GM19452 (cell line): ENCODE measurements at regions not wholly inside any gene's neighbourhood (a gene's known extent, or its start where the extent isn't known, plus 50 kb on each side); places are given as distances from the start of the nearest gene placed in this dataset.

ENCODE experiments used
- ATAC-seq: cut with Tn5 transposase; IDR thresholded peaks from one replicate; pipeline ENCODE4 v1.9.1; 2021; ENCODE audit not compliant: unreplicated experiment

DNA sequence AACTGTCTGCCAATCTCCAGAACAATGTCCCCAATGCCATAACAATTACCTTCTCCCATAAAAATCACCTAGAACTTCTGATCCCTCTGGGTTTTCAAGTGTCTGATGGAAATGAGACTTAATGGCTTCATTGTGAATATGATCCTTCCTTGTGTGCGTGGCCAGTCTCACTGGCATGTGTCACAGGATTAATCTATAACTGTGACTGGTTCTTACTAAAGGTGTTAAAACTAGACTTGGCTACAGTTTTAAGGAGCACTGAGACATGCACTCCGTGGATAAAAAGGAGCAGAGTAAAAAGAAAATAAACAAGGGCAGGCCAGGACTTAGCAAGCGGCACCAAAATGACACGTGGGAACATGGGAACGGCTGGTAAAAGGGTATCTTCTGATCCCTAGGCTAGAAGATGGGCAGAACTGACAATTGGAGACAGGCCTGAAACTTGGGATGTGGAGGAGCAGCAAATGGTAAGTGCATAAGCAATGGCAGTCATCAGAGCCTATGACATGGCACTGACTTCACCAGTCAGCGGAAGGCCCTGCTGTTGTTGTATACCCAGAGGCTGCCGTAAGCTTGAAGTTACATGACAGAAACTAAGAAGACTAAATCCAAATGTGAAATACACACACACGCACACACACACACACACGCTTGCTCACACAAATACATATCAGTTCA is 256.6 kb upstream of the NOCT start:
- no peak for ATAC-seq

DNA sequence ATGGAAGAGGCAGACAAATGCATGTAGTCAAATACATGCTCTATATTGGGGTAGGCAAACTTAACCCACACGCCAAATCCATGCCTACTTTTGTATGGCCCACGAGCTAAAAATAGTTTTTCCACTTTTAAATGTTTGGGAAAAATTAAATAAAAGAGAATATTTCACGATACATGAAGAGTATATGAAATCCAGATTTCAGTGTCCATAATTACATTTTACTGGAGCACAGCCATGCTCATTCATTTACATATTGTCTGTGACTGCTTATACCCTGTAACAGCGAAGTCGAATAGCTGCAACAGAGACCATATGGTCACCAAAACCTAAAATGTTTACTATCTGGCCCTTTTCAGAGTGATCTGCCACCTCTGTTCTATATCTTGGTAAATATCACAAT is 257.4 kb upstream of the NOCT start:
- no peak for ATAC-seq

DNA sequence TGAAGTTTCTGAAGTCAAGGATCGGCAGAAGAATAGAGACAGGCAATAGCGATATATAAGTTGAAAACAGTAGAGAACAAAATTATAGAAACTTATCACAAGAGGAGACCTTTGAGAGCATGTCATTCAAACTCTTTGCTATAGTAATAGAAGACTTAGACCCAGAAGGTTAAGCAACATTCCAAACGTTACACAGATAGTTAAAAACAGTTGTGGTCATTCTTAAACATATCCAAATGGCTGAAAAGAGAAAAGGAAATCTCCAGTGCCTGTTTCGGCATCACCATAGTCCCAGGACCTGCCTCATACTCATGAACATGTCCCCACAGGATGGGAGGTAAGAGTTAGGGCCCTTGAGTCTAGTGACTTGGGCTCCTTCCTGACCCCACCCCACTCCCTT is 258.1 kb upstream of the NOCT start:
- no peak for ATAC-seq

DNA sequence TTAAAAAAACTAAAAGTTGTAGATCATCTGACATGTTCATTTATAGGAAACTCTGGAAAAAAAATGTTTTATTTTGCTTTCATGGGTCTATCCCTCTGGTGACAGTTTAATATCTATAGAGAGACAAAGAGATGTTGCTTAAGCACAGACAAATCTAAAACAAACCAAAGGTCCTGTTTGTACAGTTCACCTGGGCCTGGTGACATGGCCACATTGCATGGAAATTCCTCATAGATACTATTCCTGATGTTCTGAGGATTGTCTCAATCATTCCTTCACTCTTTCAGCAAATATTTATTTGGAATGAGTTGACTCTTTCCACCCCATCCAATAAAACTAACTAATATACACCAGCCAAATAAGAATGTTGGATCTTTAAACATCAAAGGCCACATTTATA is 259.1 kb upstream of the NOCT start:
- no peak for ATAC-seq

DNA sequence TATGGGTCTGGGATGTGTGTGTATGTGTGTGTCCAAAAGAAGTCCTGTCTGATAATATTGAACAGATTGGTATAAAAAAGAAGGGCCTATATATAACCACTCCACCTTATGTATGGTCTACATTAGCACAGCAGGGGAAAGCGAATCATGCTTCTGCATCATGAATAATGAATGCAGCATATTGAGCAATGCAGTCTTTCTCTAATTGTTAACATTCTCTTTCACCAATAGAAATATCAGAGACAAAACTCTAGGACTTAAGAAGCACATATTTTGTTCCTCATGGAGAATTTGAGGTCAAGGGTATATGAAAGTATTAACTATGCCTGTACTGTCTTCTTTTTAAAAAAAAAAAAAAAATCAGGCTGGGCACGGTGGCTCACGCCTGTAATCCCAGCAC is 264.3 kb upstream of the NOCT start:
- ATAC-seq, result no peak

DNA sequence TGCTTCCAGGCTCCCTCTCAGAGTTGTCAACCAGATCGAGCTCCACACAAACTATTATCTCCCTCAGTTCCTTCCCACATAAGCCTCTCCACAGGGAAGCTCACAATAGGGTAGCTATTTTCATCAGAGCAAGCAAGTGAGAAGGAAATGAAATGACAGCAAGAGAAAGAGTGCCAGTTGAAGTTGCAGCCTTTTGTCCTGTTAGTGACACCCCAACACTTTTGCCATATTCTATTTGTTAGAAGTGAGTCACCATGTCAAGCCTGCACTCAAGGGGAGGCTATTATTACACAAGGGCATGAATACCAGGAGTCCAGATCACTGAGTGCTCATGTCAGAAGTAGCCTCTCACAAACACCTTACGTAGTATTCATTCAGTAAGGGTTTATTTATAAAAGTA is 266.3 kb upstream of the NOCT start:
- ATAC-seq, result no peak

DNA sequence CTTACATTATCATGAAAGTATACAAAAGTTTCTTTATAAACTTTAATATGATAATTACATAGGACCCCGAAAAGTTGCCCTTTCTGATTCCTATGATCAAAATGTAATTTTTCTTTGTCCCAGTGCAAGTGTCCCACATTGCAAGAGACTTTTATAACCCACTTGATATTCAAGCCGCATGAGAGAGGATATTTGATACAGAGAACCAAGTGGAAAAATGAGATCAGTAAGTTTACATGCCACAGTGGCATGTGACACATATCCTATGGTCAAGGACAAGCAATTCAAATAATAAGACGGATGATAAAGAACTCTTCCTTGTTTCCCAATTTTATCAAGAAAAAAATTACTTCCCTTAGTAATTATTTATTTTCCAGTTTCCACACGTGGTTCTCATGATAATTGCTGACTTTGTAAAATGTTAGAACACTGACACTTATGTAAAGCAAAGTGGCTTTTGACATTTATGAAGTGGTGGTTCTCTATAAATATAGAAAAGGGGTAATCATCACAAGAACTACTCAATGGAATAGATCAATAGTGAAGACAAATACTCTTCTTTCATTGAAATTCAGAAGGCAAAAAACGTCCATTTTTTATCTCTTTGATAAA is 273.7 kb upstream of the NOCT start:
- ATAC-seq, result no peak

DNA sequence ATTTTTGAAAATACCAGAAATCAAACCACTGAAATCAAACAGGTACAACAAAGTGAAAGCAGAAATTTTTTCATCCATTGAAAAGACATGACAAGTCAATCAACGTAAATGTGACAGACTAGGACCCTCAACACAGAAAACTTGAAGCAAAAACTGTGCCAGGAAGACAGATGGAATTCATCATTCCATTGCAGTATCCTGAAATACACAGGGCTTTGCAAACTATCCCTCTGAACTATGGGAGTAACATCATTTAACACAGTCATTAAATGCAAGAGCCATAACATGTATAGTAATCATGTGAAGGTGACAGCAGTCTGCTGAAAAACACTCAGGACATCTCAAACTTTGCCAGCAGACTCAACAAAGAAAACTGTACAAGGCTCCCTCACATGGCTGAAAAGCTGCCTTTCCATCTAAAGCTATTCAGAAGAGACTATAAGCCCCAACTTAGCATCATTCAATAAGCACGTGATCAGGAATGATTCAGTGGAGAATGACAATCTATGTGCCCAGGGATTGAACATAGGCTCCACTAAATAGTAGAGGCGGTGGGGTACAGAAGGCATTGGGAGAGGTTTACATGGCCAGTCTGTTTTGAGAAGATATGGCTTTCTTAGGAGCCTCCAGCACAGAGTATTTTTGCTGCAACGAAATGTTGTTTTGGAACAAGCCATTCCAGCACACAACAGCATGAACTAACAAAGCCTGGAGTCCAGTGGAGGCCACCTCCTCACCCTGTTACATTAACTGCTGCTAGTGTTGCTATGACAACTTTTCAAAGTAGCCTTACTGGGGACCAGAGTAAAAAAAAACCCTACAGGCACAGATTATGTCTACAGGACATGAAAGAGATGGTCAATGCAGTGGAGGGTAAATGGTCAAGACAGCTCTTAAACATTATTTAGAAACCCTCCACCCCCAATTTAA is 274.5 kb upstream of the NOCT start:
- no peak for ATAC-seq

DNA sequence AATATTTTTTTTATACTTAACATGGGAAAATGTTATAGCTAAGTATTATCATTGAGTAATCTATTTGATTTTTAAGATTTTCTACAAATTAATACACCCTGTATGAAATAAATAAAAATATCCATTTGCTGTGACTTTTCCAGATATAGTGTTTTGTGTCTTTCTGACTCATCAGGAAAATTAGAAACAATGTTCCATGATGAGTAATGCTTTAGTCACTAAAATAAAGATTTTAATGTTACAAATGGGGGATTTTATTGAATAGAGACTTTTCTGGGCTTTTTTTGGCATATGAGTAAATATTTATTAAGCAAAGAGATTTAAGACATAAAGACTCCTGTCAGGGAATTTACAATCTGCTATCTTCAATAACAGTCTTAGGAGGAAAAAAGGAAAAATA is 279.2 kb upstream of the NOCT start:
- no peak for ATAC-seq

DNA sequence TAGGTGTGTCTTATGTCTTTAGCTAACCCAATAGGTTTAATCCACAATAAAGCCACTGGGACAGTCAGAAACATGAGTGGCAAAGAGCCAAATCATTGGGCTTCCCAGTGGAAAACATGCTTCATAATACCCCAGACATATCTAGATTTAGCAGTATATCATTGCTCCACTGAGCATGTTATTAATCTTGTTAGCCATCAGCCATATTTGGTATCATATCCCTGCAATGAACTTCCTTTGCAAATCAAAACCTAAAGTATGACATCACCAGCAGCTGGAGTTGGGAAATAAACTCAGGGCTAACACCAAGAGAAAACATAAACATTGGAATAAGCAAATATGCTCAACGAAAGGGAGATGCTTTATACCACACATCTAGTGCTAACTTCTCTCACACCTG is 280.8 kb upstream of the NOCT start:
- ATAC-seq, result no peak

DNA sequence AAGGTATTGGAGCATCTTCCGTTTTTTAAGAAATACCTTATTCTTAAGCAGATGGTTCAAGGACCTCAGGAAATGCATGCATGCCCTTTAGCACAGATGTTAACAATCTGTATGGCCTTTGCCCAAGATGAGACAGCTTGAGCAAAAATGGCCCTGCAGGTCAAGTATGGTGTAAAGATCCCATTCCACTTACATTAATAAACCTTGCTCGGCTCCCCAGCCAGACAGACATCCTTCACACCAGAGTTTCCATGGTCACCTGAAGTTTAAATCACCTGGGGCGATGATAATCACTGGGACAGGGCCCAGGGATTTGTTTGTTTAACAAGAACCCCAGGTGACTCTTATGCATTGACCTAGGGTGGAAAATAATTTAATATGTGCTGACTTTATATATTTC is 287.0 kb upstream of the NOCT start:
- no peak for ATAC-seq

DNA sequence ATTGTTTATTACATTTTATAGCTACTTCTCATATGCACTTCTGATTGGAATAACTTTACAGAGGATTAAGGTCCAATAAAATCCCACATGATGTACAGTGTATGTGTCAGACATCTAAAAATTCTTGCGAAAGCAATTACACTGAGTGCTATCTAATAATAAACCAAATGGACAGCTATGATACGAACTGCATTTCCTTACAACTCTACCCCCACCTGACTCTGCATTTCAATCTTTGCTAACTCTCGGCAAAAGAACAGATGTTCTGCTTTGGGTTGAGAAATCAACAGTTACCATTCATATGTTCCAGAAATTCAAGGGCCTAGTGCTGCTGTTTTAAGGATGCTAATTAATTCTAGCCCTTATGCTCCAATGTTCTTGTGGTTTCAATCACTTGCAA is 287.9 kb upstream of the NOCT start:
- ATAC-seq, result no peak

DNA sequence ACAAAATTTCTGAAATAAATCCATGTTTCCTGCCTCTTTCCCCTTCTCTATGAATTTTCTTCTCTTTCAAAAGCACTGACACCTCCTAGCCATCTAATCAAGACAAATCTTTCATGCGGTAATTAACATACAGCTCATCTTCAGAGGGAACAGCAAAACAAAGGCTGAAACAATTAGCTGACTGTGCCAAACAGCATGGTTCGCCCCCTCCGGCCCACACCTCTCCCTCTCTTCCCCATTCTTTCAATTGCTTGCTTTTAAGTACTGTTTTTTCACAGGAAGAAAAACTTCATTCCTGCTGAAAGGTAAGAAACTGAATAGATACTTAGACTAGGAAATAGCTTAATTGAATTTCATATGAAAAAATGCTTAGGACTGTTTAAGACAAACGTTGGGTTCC is 291.1 kb upstream of the NOCT start:
- ATAC-seq, result no peak

DNA sequence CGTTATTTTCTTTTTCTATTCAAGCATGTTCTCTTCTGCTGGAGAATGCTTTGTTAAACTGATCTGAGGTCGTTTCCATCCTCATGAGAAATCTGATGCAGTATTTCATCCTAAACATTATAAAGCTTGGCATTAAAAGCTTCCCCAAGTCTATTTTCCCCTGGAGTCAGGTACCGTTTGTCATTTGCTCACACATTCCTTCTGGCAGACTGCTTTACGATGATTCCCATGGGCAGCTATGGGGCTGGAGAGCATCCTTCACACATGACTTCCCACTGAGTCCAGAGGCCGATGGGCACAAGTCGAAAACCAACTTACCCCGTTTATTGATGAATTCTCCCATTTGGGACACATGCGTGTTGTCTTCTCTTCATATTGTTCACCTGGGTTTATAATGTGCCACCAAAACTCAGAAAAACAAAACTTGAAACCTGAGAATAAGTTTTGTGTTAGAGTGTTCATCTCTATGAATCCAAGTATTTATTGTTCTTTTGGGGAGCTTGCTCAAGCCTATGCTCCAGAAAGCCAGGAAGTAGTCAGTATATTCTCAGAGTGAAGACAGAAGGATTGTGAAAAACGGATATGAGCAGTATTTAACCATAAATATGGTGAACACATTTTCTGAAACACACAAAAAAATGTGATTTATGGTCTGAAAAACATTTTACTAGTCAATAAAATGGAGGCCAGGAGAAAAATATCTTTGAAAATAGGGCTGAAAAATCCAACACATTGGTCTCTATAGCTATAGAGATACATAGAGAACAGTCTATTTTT is 298.8 kb upstream of the NOCT start:
- no peak for ATAC-seq

DNA sequence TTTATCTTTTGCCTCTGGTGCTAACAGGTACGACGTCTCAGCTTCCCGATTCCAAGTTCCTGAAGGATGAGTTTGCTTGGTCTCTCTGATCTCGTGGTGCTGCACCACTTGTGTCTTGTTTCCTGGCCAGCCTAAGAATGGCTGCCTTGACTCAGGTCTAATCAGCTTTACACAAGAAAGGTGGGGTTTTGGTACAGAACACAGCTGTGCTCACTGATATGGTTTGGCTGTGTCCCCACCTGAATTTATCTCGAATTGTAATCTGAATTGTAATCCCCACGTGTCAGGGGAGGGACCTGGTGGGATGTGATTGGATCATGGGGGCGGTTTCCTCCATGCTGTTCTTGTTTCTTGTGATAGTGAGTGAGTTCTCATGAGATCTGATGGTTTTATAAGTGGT is 305.3 kb upstream of the NOCT start:
- ATAC-seq, result no peak

DNA sequence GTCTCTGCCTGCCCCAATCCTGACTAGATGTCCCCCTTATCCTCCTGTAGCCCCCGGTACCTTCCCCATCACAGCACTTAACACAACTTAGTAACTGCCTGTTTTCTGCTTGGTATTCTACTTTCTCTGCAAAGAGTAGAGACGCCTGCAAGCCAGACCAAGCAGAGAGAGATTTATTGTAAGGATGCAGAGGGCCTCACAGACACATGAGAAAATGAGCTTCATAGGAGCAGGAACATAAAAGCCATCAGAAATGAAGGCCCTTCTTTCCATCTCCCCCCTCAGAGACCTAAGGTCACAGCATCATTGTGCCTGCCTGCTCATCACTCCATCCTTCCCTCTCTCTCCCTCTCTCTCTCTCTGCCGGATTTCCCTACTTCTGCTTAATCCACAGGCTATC is 305.7 kb upstream of the NOCT start:
- ATAC-seq, result no peak

DNA sequence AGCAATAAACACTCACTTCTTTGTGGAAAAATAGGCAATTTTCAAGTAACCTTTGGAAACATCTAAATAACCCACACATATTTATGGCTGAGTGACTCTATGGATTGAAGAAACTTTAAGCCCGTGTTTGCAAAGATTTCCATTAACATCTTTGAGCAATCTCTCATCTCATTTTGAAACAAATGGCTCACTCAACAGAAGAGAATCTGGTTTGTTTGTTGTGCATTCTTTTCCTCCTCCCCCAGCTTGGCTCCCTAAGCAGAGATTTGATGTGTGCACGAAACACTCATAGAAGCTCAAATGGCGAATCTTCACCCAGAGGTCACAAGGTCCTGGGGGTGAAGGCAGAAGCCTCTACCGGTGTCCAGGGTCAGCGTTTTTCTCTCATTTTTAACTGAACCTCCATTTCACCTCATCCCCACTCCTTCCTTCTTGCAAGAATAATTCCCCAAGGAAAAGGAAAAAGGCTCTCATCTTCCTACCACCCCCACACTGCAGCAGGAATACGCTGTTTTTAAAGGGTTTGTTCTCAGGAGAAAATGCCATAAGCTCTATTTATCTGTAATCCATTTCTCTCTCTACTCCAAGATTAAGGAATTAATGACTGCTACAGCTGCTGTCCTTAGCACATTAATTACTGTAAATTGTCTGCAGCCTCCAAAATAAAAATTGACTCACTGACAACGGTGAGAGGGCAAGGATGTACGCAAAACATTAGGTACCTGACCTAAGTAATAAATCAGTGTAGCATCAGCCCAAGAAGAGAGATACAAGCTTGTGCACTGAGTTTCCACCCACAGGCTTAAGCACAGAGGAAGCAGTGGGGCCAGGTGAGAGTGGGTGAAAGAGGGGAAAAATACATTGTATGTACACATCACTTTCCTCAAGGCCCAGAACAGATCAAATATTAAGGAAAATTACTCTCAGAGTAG is 307.6 kb upstream of the NOCT start:
- no peak for ATAC-seq

DNA sequence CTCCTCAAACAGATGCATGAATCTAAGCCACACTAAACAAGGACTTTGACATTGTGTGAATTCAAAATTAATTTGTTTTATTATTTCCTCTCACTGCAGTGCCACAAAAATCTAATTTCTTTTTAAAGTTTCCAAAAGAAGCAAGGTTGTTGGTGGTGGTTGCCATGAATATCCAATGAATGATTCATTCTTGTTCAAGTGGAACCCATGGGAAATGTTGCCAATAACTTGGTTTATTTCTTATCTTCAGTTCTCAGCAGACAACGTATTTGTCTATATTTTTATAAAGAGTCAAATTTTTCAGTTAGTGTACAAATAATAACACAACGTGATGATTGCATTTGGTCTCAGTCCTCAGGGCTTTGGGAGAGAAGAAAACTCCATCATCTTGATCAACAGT is 309.4 kb upstream of the NOCT start:
- no peak for ATAC-seq

DNA sequence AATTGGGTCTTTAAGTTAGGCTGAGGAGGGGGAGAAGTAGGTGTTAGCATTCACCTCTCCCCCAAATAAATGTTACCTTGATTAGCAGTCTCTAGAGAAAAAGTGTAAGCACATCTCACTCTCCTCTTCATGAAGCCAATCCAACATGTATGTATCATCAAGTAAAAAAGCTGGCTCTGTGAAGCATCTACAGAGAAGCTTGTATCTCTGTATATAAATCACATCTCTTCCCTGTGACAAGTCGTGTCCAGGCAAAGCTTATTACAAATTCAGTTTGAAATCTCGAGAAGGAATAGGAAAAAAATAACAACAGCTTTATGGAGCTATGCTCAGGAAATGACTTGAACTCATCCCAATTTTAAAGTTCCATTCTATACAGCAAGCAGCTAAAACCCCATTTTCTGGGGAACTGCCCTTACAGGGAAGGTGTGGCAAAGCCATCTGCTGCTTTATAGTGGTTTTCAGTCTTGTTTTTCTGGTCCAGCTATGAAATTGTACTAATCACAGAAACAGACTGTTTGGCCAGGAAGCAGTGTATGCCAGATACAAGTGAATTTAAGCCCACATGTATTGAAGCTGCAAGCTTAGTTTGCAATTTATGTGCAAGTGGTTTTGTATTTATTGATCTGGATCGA is 313.3 kb upstream of the NOCT start:
- ATAC-seq, result no peak

DNA sequence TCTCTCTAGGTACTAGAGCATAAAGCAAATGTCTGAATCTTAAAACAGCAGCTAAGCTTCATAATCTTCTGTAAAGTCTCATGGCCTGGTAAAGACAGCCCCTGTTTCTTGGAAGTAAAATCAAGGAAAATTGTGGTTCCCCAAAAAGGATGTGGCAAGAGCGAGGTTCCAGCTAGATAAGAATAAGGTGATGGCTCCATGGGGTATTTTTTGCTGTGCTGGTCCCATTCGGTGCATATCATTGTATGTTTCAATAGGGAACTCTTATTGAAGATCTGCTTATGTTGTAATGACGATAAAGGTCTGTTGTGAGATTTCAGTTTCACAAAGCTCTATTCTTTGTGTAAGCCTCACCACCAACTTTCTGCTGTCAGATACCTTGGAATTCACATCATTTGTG is 316.9 kb upstream of the NOCT start:
- ATAC-seq, result no peak
